ENCODE measurements at regions not wholly inside any gene's neighbourhood (a gene's known extent, or its start where the extent isn't known, plus 50 kb on each side); places are given as distances from the start of the nearest gene placed in this dataset.
"Not testable (repeated sequence)": the region's sequence is repeated elsewhere in the genome, so short reads cannot be mapped to it uniquely, and the experiment has no call there.

- no peak for DNase-seq (ENCODE audit: low spot score)
- H3K27ac Mint-ChIP-seq: no peak overlapping the region
- no peaks in the 10 kb centered on the region for H3K4me1 Mint-ChIP-seq (ENCODE audit: low read depth)
- H3K36me3 Mint-ChIP-seq (ENCODE audit: low read depth): no peaks in the 10 kb centered on the region
- no peaks in the 10 kb centered on the region for H3K27me3 Mint-ChIP-seq (ENCODE audit: low read depth)
- intact Hi-C loops (cut with micrococcal nuclease): no loop called here
- H3K4me3 Mint-ChIP-seq (ENCODE audit: low read depth): no peak overlapping the region
- H3K9me3 Mint-ChIP-seq: peaks cover 6% of the 10 kb centered on the region
These were observed 269.4 kb upstream of the RBMS3 start for GRCh38 chr3:29011441-29011840.

- Mint-ChIP-seq H3K4me3 (ENCODE audit: low read depth) (no peak overlapping the region), H3K9me3 (peaks cover 6% of the 10 kb centered on the region), H3K4me1 (ENCODE audit: low read depth) (no peaks in the 10 kb centered on the region), H3K36me3 (ENCODE audit: low read depth) (no peaks in the 10 kb centered on the region), H3K27ac (no peak overlapping the region), H3K27me3 (ENCODE audit: low read depth) (no peaks in the 10 kb centered on the region)
- intact Hi-C loops (cut with micrococcal nuclease): no loop called here
- no peak for DNase-seq (ENCODE audit: low spot score)
These were observed 268.9 kb upstream of the RBMS3 start for GRCh38 chr3:29011966-29012365.

- H3K9me3 Mint-ChIP-seq: peaks cover 13% of the 10 kb centered on the region
- no peaks in the 10 kb centered on the region for H3K36me3 Mint-ChIP-seq (ENCODE audit: low read depth)
- H3K4me1 Mint-ChIP-seq (ENCODE audit: low read depth): peaks cover 9% of the 10 kb centered on the region
- no peak overlapping the region for H3K27ac Mint-ChIP-seq
- H3K27me3 Mint-ChIP-seq (ENCODE audit: low read depth): no peaks in the 10 kb centered on the region
- DNase-seq (ENCODE audit: low spot score): no peak
- intact Hi-C loops (cut with micrococcal nuclease): no loop called here
- no peak overlapping the region for H3K4me3 Mint-ChIP-seq (ENCODE audit: low read depth)
These were observed 257.9 kb upstream of the RBMS3 start for GRCh38 chr3:29022976-29023375.

GRCh38 chr3:29026286-29026685 lies 254.6 kb upstream of the RBMS3 start:
- Mint-ChIP-seq H3K4me1 (ENCODE audit: low read depth) (peaks cover 9% of the 10 kb centered on the region), H3K9me3 (peaks cover 13% of the 10 kb centered on the region), H3K36me3 (ENCODE audit: low read depth) (no peaks in the 10 kb centered on the region), H3K27ac (peak overlapping the region; percentile 6), H3K27me3 (ENCODE audit: low read depth) (no peaks in the 10 kb centered on the region), H3K4me3 (ENCODE audit: low read depth) (no peak overlapping the region)
- intact Hi-C loops (cut with micrococcal nuclease): loop anchor here (1.0 to 5.0 kb wide), 5 partner anchors 39 to 257 kb away; no protein-coding TSS in a partner anchor
- no peak for DNase-seq (ENCODE audit: low spot score)

- H3K4me1 Mint-ChIP-seq (ENCODE audit: low read depth): peaks cover 9% of the 10 kb centered on the region
- H3K9me3 Mint-ChIP-seq: peaks cover 13% of the 10 kb centered on the region
- no peak for DNase-seq (ENCODE audit: low spot score)
- intact Hi-C loops (cut with micrococcal nuclease): loop anchor here (1.0 to 5.0 kb wide), 5 partner anchors 40 to 256 kb away; no protein-coding TSS in a partner anchor
- no peaks in the 10 kb centered on the region for H3K27me3 Mint-ChIP-seq (ENCODE audit: low read depth)
- H3K27ac Mint-ChIP-seq: no peak overlapping the region
- H3K4me3 Mint-ChIP-seq (ENCODE audit: low read depth): no peak overlapping the region
- H3K36me3 Mint-ChIP-seq (ENCODE audit: low read depth): no peaks in the 10 kb centered on the region
These were observed 253.9 kb upstream of the RBMS3 start for GRCh38 chr3:29026959-29027358.

- not testable (repeated sequence) for H3K27me3 Mint-ChIP-seq (ENCODE audit: low read depth)
These were observed 249.7 kb upstream of the RBMS3 start for GRCh38 chr3:29031175-29031574.

GRCh38 chr3:29033511-29033910 lies 247.4 kb upstream of the RBMS3 start:
- no peak overlapping the region for H3K4me3 Mint-ChIP-seq (ENCODE audit: low read depth)
- no peak for DNase-seq (ENCODE audit: low spot score)
- H3K27ac Mint-ChIP-seq: no peak overlapping the region
- no peaks in the 10 kb centered on the region for H3K36me3 Mint-ChIP-seq (ENCODE audit: low read depth)
- H3K27me3 Mint-ChIP-seq (ENCODE audit: low read depth): no peaks in the 10 kb centered on the region
- no peaks in the 10 kb centered on the region for H3K4me1 Mint-ChIP-seq (ENCODE audit: low read depth)
- H3K9me3 Mint-ChIP-seq: no peaks in the 10 kb centered on the region
- intact Hi-C loops (cut with micrococcal nuclease): no loop called here

More at GRCh38 chr3:29031175-29031574, 249.7 kb upstream of the RBMS3 start:
- H3K4me3 Mint-ChIP-seq (ENCODE audit: low read depth); H3K36me3 Mint-ChIP-seq (ENCODE audit: low read depth); H3K4me1 Mint-ChIP-seq (ENCODE audit: low read depth); H3K27ac Mint-ChIP-seq; DNase-seq (ENCODE audit: low spot score); intact Hi-C loops (cut with micrococcal nuclease); H3K9me3 Mint-ChIP-seq: not testable (repeated sequence)

GRCh38 chr3:29050155-29050554 lies 230.7 kb upstream of the RBMS3 start:
- no peak overlapping the region for H3K27ac Mint-ChIP-seq
- intact Hi-C loops (cut with micrococcal nuclease): no loop called here

GRCh38 chr3:29057326-29057725 lies 223.5 kb upstream of the RBMS3 start:
- Mint-ChIP-seq H3K9me3 (peaks cover 45% of the 10 kb centered on the region), H3K36me3 (ENCODE audit: low read depth) (no peaks in the 10 kb centered on the region), H3K27ac (no peak overlapping the region), H3K27me3 (ENCODE audit: low read depth) (no peaks in the 10 kb centered on the region), H3K4me3 (ENCODE audit: low read depth) (no peak overlapping the region), H3K4me1 (ENCODE audit: low read depth) (no peaks in the 10 kb centered on the region)
- no peak for DNase-seq (ENCODE audit: low spot score)
- intact Hi-C loops (cut with micrococcal nuclease): no loop called here

More at GRCh38 chr3:29050155-29050554, 230.7 kb upstream of the RBMS3 start:
- Mint-ChIP-seq H3K36me3 (ENCODE audit: low read depth) (no peaks in the 10 kb centered on the region), H3K27me3 (ENCODE audit: low read depth) (no peaks in the 10 kb centered on the region), H3K4me3 (ENCODE audit: low read depth) (no peak overlapping the region), H3K9me3 (peaks cover 24% of the 10 kb centered on the region), H3K4me1 (ENCODE audit: low read depth) (no peaks in the 10 kb centered on the region)
- DNase-seq (ENCODE audit: low spot score): no peak

- no peak overlapping the region for H3K4me3 Mint-ChIP-seq (ENCODE audit: low read depth)
- H3K9me3 Mint-ChIP-seq: peaks cover 3% of the 10 kb centered on the region
- no peak overlapping the region for H3K27ac Mint-ChIP-seq
- no peak for DNase-seq (ENCODE audit: low spot score)
- intact Hi-C loops (cut with micrococcal nuclease): no loop called here
- no peaks in the 10 kb centered on the region for H3K36me3 Mint-ChIP-seq (ENCODE audit: low read depth)
- no peaks in the 10 kb centered on the region for H3K27me3 Mint-ChIP-seq (ENCODE audit: low read depth)
- H3K4me1 Mint-ChIP-seq (ENCODE audit: low read depth): no peaks in the 10 kb centered on the region
These were observed 216.8 kb upstream of the RBMS3 start for GRCh38 chr3:29064085-29064484.

GRCh38 chr3:29065211-29065785 lies 215.6 kb upstream of the RBMS3 start:
- peaks cover 2% of the 10 kb centered on the region for H3K9me3 Mint-ChIP-seq
- no peaks in the 10 kb centered on the region for H3K4me1 Mint-ChIP-seq (ENCODE audit: low read depth)
- H3K36me3 Mint-ChIP-seq (ENCODE audit: low read depth): no peaks in the 10 kb centered on the region
- H3K4me3 Mint-ChIP-seq (ENCODE audit: low read depth): no peak overlapping the region
- DNase-seq (ENCODE audit: low spot score): no peak
- no peak overlapping the region for H3K27ac Mint-ChIP-seq
- intact Hi-C loops (cut with micrococcal nuclease): no loop called here
- H3K27me3 Mint-ChIP-seq (ENCODE audit: low read depth): no peaks in the 10 kb centered on the region

GRCh38 chr3:29067007-29067406 lies 213.9 kb upstream of the RBMS3 start:
- H3K9me3 Mint-ChIP-seq: peaks cover 8% of the 10 kb centered on the region
- H3K27me3 Mint-ChIP-seq (ENCODE audit: low read depth): no peaks in the 10 kb centered on the region
- intact Hi-C loops (cut with micrococcal nuclease): no loop called here
- no peak overlapping the region for H3K4me3 Mint-ChIP-seq (ENCODE audit: low read depth)
- no peak overlapping the region for H3K27ac Mint-ChIP-seq
- no peaks in the 10 kb centered on the region for H3K36me3 Mint-ChIP-seq (ENCODE audit: low read depth)
- no peak for DNase-seq (ENCODE audit: low spot score)
- H3K4me1 Mint-ChIP-seq (ENCODE audit: low read depth): no peaks in the 10 kb centered on the region

- Mint-ChIP-seq H3K4me1 (ENCODE audit: low read depth) (no peaks in the 10 kb centered on the region), H3K9me3 (peaks cover 8% of the 10 kb centered on the region), H3K4me3 (ENCODE audit: low read depth) (no peak overlapping the region), H3K36me3 (ENCODE audit: low read depth) (no peaks in the 10 kb centered on the region), H3K27ac (no peak overlapping the region), H3K27me3 (ENCODE audit: low read depth) (no peaks in the 10 kb centered on the region)
- intact Hi-C loops (cut with micrococcal nuclease): no loop called here
- no peak for DNase-seq (ENCODE audit: low spot score)
These were observed 209.8 kb upstream of the RBMS3 start for GRCh38 chr3:29070959-29071634.

Data from activated T-helper 2 cell treated with anti-CD3 and anti-CD28 coated beads, Interferon-gamma antibody, Interleukin-2, Interleukin-4, amounts not matched to agents 10 μg/mL and 5 μg/mL and 100 μg/mL, durations not matched to agents 14 hours and 24 hours and 36 hours (primary cell).